ENCODE measurements at regions not wholly inside any gene's neighbourhood (a gene's known extent, or its start where the extent isn't known, plus 50 kb on each side); places are given as distances from the start of the nearest gene placed in this dataset.

GRCh38 chr13:68110178-68110768 lies 880.1 kb upstream of the PCDH9 start:
- TF ChIP-seq CTCF (conservative IDR thresholded peaks at IDR 0.05; ENCODE audit: low read depth, low read length) (no peak), EZH2 (IDR thresholded peaks at IDR 0.05; ENCODE audit: borderline replicate concordance, low read depth, low read length, poor library complexity, severe bottlenecking) (no peak)

Data from A673 (cell line).